ENCODE measurements at regions not wholly inside any gene's neighbourhood (a gene's known extent, or its start where the extent isn't known, plus 50 kb on each side); places are given as distances from the start of the nearest gene placed in this dataset.

- TF ChIP-seq POLR2A (IDR thresholded peaks at IDR 0.05) (no peak), CTCF (IDR thresholded peaks at IDR 0.05) (no peak)
Observed at GRCh38 chr4:11495818-11496217, 67.1 kb upstream of the HS3ST1 start.
